ENCODE measurements at regions not wholly inside any gene's neighbourhood (a gene's known extent, or its start where the extent isn't known, plus 50 kb on each side); places are given as distances from the start of the nearest gene placed in this dataset.

- TF ChIP-seq FOXP2 (optimal IDR thresholded peaks at IDR 0.05; ENCODE audit: borderline replicate concordance, extremely low read depth, extremely low read length, insufficient read depth) (no peak), POLR2AphosphoS5 (IDR thresholded peaks at IDR 0.05; ENCODE audit: low read depth, low read length) (no peak), TAF1 (IDR thresholded peaks at IDR 0.05; ENCODE audit: borderline replicate concordance, insufficient read depth, low read length) (no peak)
These were observed 154.0 kb downstream of the TRIM27 start for GRCh38 chr6:28769626-28770402.
